ENCODE measurements at regions not wholly inside any gene's neighbourhood (a gene's known extent, or its start where the extent isn't known, plus 50 kb on each side); places are given as distances from the start of the nearest gene placed in this dataset.

GRCh38 chr12:92583910-92584309, 118.9 kb upstream of the PLEKHG7 start:
- Histone ChIP-seq H3K27ac (ENCODE audit: low read depth, low read length) (no peak overlapping the region), H3K4me2 (ENCODE audit: insufficient read depth, low read length) (no peak overlapping the region), H3K27me3 (ENCODE audit: insufficient read depth, low read length) (no peaks in the 10 kb centered on the region), H3K36me3 (ENCODE audit: insufficient read depth, low read length) (no peaks in the 10 kb centered on the region), H3K4me3 (ENCODE audit: insufficient read depth, low read length) (no peak overlapping the region), H4K20me1 (ENCODE audit: insufficient read depth, low read length) (no peaks in the 10 kb centered on the region), H3K79me2 (ENCODE audit: insufficient read depth, low read length) (no peaks in the 10 kb centered on the region), H2AFZ (ENCODE audit: low read length) (no peak overlapping the region), H3K4me1 (ENCODE audit: insufficient read depth, low read length) (no peaks in the 10 kb centered on the region), H3K9me3 (ENCODE audit: low read depth, low read length) (peaks cover 5% of the 10 kb centered on the region)
- no peak for DNase-seq (ENCODE audit: insufficient read length, low spot score, missing footprints)
- TF ChIP-seq CTCF (IDR thresholded peaks at IDR 0.05; ENCODE audit: extremely low read depth, low read depth, low read length) = no peak

- Histone ChIP-seq H4K20me1 (ENCODE audit: insufficient read depth, low read length) (no peaks in the 10 kb centered on the region), H3K36me3 (ENCODE audit: insufficient read depth, low read length) (no peaks in the 10 kb centered on the region), H3K4me3 (ENCODE audit: insufficient read depth, low read length) (no peak overlapping the region), H3K9me3 (ENCODE audit: low read depth, low read length) (peaks cover 5% of the 10 kb centered on the region), H3K79me2 (ENCODE audit: insufficient read depth, low read length) (no peaks in the 10 kb centered on the region), H3K4me2 (ENCODE audit: insufficient read depth, low read length) (no peak overlapping the region), H3K27ac (ENCODE audit: low read depth, low read length) (no peak overlapping the region), H2AFZ (ENCODE audit: low read length) (peak overlapping the region; percentile 12), H3K4me1 (ENCODE audit: insufficient read depth, low read length) (no peaks in the 10 kb centered on the region), H3K27me3 (ENCODE audit: insufficient read depth, low read length) (no peaks in the 10 kb centered on the region)
- TF ChIP-seq CTCF (IDR thresholded peaks at IDR 0.05; ENCODE audit: extremely low read depth, low read depth, low read length) = no peak
- DNase-seq (ENCODE audit: insufficient read length, low spot score, missing footprints) = no peak
Measured at GRCh38 chr12:92582893-92583292, 119.9 kb upstream of the PLEKHG7 start.

GRCh38 chr12:92582475-92582874, 120.3 kb upstream of the PLEKHG7 start:
- Histone ChIP-seq H3K4me3 (ENCODE audit: insufficient read depth, low read length) (no peak overlapping the region), H3K79me2 (ENCODE audit: insufficient read depth, low read length) (no peaks in the 10 kb centered on the region), H3K4me1 (ENCODE audit: insufficient read depth, low read length) (no peaks in the 10 kb centered on the region), H3K27me3 (ENCODE audit: insufficient read depth, low read length) (no peaks in the 10 kb centered on the region), H4K20me1 (ENCODE audit: insufficient read depth, low read length) (no peaks in the 10 kb centered on the region), H3K4me2 (ENCODE audit: insufficient read depth, low read length) (no peak overlapping the region), H3K9me3 (ENCODE audit: low read depth, low read length) (peaks cover 5% of the 10 kb centered on the region), H3K27ac (ENCODE audit: low read depth, low read length) (no peak overlapping the region), H2AFZ (ENCODE audit: low read length) (no peak overlapping the region), H3K36me3 (ENCODE audit: insufficient read depth, low read length) (no peaks in the 10 kb centered on the region)
- TF ChIP-seq CTCF (IDR thresholded peaks at IDR 0.05; ENCODE audit: extremely low read depth, low read depth, low read length) = no peak
- DNase-seq (ENCODE audit: insufficient read length, low spot score, missing footprints) = no peak

- no peak for DNase-seq (ENCODE audit: insufficient read length, low spot score, missing footprints)
- H3K36me3 ChIP-seq (ENCODE audit: insufficient read depth, low read length) = no peaks in the 10 kb centered on the region
- no peaks in the 10 kb centered on the region for H3K4me1 ChIP-seq (ENCODE audit: insufficient read depth, low read length)
- TF ChIP-seq CTCF (IDR thresholded peaks at IDR 0.05; ENCODE audit: extremely low read depth, low read depth, low read length) = no peak
- no peaks in the 10 kb centered on the region for H3K79me2 ChIP-seq (ENCODE audit: insufficient read depth, low read length)
- H3K9me3 ChIP-seq (ENCODE audit: low read depth, low read length) = peaks cover 5% of the 10 kb centered on the region
- no peaks in the 10 kb centered on the region for H3K27me3 ChIP-seq (ENCODE audit: insufficient read depth, low read length)
- H3K27ac ChIP-seq (ENCODE audit: low read depth, low read length) = no peak overlapping the region
- no peak overlapping the region for H3K4me2 ChIP-seq (ENCODE audit: insufficient read depth, low read length)
- no peak overlapping the region for H2AFZ ChIP-seq (ENCODE audit: low read length)
- H3K4me3 ChIP-seq (ENCODE audit: insufficient read depth, low read length) = no peak overlapping the region
- no peaks in the 10 kb centered on the region for H4K20me1 ChIP-seq (ENCODE audit: insufficient read depth, low read length)
Measured at GRCh38 chr12:92581604-92582003, 121.2 kb upstream of the PLEKHG7 start.

Data from osteoblast (primary cell).